ENCODE measurements at regions not wholly inside any gene's neighbourhood (a gene's known extent, or its start where the extent isn't known, plus 50 kb on each side); places are given as distances from the start of the nearest gene placed in this dataset.

DNA sequence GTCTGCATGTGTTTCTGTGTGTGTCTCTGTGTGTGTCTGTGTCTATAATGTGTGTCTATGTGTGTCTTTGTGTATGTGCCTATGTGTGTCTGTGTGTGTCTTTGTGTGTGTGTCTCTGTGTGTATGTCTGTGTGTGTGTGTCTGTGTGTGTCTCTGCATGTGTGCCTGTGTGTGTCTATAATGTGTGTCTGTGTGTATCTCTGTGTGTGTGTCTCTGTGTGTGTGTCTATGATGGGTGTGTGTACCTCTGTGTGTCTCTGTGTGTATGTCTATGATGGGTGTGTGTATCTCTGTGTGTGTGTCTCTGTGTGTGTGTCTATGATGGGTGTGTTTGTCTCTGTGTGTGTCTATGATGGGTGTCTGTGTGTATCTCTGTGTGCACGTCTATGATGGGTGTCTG is 126.2 kb upstream of the GPC1 start:
- no peak for DNase-seq (ENCODE audit: low read depth in 4 of 4, low spot score in 3 of 4)

DNA sequence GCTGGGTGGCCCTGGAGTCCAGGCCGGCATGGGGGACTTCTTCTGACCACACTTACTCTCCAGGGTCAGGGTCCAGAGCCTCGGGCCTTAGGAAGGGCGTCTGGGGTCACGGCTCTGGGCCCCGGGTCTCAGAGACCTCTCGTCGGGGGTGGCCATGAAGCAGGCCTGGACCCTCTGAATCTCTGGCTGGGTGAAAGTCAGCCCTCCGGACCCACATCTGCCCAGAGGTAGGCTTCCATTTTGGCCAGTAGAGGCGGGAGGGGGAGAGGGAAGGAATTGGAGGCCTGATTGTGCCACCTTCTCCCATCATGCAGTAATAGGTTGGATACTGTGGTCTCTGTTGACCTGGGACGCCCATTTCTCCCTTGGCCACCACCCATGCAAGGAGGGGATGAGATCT is 125.3 kb upstream of the GPC1 start:
- no peak for DNase-seq (ENCODE audit: low read depth in 4 of 4, low spot score in 3 of 4)

DNA sequence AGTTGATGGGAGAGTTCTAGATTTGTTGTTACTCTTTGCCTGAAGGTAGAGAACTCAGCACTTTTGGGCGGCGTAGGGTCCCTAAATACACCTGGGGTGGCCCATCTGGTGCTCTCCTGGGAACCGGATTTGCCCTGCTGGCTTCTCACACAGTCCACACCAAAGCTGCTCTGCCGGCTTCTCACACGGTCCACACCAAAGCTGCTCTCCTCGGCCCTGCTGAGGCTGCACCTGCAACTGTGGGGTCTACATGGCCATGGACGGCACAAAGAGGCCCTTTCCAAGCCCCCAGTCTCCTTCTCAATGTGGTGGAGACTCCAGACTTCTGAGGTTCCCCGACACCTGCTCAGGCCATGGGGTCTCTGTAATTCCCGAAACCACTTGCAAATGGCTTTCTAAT is 124.8 kb upstream of the GPC1 start:
- no peak for DNase-seq (ENCODE audit: low read depth in 4 of 4, low spot score in 3 of 4)

DNA sequence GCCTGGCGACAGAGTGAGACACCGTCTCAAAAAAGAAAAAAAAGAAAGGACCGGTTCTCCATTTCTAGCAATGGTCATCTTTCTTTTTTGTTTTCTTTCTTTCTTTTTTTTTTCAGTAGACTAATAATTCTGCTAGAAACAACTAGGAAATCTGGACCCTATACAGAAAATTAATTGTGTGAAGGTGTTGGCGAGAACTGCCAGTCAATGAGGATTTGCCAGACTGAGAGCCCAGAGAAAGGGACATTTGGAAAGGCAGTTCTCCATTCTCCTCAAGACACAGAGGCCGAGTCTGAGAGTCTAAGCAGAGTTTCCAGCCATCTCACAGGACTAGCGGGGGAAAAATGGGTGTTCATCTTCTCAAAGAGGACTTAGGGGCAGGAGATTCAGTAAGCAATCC is 123.6 kb upstream of the GPC1 start:
- DNase-seq (ENCODE audit: low read depth in 4 of 4, low spot score in 3 of 4): no peak

DNA sequence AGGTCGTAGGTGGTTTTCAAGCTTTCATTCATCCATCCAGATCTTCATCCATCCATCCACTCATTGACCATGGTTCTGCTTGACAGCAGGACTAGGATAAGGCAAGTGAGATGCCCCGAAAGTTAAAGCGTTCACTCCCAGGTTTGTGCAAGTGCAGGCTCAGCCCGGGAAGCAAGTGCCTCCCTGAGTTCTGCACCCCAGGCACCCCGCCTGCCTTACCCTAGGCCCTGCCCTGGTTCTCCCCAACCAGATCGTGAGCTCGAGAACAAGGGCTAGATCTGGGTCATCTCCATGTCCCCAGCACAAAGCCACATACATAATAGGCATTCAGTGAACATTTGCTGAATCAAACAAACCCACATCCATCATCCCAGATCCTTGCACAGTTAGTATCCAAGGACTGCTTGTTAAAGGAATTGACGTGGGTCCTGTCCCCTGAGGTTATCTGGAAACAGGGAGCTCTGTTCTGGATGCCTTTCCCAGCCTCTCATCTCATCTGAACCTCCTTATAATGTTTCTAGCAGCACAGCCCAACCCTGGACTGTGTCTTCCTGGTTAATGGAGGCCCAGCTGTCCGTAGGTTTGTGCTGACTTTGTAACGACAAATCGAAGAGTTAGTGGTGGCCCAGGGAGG is 116.1 kb upstream of the GPC1 start:
- no peak for DNase-seq (ENCODE audit: low read depth in 4 of 4, low spot score in 3 of 4)

DNA sequence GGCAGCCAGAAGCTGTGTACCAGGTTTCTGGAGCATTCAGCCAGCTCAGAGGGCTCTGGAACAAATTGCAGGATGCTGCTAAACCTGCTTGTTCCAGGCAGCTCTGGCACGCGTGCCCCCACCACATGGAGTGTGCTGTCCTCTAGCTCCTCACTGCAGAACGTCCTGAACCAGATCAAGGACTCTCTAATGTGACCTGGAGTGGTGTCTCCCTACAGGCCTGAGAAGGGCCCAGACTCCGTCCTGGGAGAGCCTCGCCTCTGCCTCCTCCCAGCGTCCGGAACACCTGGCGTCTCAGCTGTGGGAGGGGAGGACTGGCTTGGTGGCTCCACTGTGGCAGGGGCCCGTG is 115.6 kb upstream of the GPC1 start:
- no peak for DNase-seq (ENCODE audit: low read depth in 4 of 4, low spot score in 3 of 4)

DNA sequence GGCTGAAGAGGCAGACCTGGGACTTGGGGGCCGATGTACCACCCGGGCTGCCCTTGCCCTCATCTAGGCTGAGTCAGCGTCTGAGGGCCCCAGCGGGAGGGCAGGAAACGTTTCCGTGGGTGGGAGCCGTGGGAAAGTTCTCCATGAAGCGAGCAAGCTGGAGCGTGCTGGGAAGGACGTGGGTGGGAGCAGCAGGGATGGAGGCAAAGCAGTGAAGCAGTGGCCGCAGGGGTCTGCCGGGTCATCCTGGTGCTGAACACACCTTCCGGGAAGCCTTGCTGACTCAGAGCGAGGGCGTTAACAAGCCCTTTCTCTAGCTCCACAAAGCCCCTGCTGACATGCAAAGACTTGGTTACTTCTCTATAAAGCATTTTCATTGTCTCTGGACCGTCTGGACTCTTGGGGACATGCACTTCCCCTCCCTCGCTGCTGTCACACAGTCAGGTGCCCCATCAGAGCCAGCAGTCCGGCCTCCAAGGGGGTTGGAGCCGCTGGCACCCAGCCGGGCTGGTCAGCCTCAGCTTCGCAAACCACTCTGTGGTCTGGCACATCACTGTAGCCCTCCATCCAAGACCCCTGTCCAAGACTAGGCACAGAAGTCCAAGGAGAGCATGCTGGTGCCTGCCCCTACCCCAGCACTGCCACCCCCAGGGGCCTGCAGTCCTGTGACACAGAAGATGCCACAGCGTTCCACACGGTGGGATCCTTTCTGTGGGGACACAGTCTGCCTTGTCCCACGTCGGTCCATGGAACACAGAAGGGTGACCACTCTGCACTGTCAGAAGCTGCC is 115.1 kb upstream of the GPC1 start:
- DNase-seq (ENCODE audit: low read depth in 4 of 4, low spot score in 3 of 4): no peak

DNA sequence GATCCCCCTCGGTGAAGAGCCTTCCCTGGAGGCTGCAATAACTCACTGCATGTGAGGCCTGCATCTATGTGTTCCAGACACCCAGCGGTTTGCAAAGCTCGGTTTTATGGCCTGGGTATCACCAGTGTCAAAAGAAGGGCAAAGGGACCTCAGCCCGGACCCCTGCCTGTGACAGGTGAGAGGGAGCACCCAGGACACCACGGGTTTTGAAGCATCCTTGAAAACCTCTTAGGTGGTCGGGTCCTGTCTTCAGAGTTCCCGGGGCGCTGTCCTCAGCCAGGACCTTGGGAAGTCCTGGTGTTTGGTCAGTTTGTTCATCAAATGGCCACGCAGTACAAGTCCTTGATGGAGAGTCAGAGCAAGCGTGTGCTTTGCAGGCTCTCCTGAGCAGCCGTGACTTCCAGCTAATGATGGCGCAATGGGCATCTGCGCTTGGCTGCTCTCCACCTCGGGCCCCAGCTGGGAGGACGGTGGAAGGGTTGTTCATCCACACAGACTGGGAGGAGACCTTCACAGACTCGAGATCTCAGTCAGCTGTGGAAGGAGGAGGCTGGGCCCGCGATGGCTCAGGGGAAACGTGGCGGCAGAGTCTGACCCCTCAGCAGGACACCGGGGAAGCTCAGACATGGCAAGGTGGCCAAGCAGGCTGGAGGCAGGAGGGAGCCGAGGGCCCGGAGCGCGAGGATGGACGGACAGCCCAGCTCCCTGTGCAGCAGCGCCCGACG is 113.1 kb upstream of the GPC1 start:
- no peak for DNase-seq (ENCODE audit: low read depth in 4 of 4, low spot score in 3 of 4)

DNA sequence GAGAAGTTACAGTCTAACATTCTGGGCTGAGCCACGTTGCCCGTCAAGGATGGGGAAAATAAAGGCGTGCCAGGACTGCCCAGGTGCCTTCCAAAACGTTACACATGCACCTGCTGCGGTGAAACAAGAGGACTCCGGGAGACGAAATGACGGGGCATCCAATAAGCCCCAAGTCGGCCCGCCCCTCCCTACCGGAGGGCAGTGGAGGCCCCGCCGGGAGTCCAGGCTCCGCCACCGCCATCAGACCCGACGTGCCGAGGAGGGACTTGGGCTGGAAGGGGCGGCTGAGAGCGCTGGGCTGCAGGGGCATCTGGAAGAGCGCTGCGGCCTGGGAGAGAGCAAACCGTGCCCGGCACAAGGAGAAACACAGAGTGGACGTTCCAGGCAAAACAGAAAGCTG is 112.5 kb upstream of the GPC1 start:
- DNase-seq (ENCODE audit: low read depth in 4 of 4, low spot score in 3 of 4): no peak

DNA sequence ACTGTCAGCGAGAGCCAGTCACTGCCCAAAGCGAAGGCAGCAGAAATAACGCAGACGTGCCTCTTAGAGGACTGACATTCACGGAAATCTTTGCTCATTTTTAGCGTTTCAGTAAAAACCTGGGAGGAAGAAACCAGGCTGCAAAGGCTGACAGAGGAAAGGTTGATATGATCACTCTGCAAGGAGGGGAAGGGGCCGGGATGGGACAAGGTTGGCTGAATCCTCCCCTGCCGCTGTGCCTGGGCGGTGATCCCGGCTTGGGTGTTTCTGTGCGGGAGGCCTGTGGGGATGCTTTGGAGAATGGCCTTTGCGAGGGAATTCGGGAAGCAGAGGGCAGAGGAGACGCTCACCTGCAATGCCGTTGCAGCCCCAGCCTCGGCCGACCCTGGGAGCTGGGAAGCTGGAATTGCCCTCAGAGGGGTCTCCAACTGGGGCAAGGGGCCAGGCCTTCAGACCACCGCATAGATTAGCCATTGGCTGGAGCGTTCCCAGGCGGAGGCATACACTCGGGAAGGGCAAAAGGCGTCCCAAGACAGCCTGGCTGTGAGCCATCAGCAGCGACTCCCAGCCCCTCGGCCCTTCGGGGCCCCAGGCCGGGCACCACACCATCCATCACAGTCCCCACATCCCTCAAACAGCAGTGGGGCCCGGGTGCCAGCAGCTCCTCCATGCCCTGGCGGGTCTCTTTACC is 111.7 kb upstream of the GPC1 start:
- no peak for DNase-seq (ENCODE audit: low read depth in 4 of 4, low spot score in 3 of 4)

DNA sequence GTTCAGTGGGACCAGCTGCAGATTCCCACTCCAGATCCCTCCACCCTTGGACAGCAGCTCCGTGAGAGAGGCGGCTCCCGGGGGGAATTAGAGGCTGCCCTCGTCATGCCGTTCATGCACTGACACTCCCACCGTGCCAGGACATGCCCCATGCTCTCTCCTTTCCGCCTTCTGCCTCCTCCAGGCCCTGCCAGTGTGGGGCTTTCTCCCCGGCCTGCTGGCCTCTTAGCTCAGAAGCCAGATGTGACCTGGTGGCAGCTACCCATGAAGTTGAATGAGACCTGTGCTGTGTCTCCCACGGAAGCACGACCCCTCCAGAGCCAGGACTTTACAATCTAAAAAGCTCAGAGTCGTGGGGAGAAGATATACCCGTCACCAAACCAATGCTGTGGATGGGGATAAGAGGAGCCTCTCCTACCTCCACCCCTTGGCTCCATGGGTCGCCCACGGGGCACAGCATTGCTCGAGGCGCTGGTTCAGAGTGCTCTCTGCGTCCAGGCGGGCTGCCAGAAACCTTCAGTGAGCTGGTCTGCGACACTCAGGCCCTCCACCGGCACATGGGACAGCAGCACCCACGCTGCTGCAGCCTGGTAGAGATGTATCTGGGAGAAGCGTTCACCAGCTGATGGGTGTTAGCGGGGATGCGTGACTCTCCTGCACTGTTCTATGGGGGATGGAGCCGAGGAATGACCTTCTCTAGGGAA is 111.0 kb upstream of the GPC1 start:
- no peak for DNase-seq (ENCODE audit: low read depth in 4 of 4, low spot score in 3 of 4)

DNA sequence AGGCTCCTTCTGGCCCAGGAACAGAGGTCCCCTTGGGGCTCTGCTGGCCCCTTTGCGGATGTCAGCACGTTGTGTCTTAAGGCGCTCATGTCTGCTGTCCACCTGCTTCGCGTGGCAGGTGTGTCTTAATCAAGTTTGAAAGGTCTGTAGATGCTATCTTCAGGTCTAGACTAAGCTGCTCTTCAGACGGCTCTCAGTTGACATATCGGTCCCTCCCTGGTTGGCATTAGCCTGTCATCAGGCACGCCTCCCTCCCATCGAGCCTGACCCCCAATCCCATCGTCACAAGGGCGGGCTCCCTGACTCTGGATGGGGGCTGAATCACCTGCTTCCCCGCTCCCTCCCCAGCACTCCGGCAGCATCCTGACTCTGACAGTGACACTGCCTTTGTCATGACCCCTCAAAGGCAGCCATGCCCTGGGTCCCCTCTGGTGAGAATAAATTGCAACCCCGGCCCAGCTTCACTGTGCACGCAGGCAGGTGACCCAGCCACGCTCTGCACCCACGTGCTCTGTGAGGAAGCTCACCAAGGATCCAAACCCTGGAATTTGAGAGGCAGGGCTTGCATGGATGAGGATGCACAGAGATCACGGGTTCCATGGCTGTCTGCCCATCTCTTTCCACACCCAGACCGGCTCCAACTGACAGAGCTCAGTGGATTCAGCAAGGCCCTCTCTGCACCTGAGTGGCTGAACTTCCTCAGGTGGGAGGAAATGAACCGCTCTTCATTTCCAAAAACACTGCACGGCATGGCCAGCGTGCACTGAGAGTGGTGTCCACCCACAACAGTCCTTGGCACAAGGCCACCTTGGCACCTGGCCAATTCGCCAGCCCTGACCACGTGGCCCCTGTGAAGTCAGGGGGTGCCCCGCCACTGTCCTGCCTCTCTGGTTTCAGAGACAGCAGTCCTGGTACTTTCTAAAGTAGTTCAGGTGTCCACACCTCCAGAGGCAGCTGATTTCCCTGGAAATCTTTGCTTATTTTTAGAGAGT is 110.2 kb upstream of the GPC1 start:
- no peak for DNase-seq (ENCODE audit: low read depth in 4 of 4, low spot score in 3 of 4)

DNA sequence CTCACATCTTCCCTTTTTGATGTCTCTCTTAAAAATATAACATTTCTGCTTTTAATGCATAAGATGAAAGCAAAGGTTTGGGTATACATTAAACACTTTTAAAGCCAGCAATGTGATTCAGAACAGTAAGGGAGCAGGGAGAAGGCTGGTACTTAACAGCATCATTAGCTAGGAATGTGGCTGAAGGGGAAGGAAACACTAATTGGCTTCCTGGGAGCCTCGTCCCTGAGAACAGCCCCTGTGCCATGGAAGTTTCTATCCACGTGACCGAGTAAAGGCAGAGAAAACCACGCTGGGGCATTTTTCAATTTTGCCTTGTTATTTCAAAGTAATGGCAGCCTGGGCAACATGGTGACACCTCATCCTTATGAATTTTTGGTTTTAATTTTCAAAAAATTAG is 109.2 kb upstream of the GPC1 start:
- DNase-seq (ENCODE audit: low read depth in 4 of 4, low spot score in 3 of 4): no peak

DNA sequence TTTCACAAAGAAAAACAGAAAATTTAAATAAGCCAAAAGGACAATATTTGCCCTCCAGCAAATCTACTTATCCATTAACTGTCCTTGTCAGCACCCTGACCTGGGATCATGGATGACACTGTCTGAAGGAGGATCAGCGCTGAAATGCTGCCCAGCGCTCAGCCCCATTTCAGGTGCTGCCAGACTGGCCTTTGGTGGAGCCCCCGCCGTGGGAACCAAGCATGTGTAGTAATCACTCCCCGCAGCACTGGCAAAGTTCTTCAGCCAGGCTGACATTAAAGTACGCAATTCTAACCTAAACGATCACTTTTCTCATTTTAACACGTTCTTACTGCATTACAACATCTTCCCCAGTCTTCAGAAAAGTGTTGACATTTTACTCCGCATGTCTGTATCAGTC is 108.6 kb upstream of the GPC1 start:
- DNase-seq (ENCODE audit: low read depth in 4 of 4, low spot score in 3 of 4): no peak

DNA sequence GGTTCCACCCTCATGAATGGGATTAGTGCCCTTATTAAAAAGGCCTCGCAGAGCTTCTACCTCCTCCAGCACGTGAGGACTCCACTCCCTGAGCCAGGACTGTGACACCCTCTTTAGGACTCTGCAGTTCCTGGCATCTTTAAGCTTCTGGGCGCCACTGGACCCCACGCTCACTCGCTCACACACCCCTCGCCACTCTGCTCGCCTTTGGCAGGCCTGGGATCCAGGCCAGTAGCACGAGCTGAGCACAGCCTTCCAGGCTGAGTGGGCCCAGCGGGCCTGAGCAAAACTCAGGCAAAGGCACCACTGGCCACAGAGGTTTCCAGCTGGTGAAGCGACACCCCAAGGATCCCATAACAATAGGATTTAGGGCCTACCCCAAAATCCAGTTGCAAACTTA is 107.9 kb upstream of the GPC1 start:
- no peak for DNase-seq (ENCODE audit: low read depth in 4 of 4, low spot score in 3 of 4)

DNA sequence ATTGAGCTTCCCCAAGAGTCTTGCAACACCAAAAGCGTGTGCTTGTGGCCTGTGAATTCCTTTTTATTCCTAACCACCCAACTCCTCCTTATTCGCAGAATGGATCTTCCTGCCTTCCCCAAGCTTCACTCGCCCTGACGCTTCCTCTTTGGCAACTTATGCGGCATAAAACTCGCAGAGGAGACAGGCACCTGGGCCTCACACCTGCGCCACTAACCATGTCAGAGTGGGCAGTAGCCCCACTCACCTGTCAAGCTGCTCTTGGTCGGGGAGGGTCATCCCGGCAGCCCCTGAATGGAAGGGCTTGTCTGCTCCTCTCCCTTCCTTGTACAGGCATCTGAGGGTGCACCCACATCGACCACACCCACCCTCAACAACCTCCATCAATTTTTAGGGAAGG is 106.9 kb upstream of the GPC1 start:
- DNase-seq (ENCODE audit: low read depth in 4 of 4, low spot score in 3 of 4): no peak

DNA sequence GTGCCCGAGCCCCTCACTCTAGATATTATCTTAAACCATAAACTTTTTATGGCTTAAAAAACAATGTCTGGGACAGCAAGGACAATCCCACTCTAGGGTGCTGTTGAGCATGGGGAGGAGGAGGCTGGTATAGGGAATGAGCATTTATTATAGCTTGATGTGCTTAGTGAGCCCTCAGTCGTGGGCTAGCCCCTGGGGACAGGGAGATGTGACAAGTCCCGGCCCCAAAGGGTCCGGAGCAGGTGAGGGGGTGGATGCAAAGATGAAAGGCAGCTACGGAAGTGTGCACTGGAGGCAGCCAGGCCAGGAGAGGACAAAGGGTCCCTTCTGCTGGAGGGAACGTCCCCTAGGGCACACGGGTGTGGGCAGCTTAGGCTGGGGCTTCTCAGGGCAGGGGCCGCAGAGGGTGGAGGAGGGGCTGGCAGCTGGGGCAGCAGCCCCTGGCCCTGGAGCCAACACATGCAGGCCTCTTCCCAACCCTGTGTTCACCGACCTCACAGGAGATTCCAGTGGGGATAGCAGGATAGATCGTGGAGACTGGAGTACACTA is 106.3 kb upstream of the GPC1 start:
- no peak for DNase-seq (ENCODE audit: low read depth in 4 of 4, low spot score in 3 of 4)

DNA sequence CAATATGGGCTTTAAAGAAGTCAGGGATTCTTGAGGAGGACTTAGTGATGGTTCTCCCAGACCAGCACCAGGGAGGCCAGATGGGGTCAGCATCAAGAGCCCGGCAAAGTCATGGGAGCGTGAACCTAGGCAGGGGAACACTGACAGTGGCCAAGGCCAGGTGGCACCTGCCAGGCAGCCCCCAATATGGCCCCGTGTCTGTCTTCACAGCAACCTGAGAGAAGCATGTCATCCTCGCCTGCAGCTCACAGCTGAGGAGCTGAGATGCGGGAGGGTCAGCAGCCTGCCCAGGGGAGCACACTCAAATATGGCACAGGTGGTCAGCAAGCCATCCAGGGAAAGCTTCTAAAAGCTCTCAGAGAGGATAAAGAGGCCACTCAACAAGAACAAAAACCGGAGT is 105.7 kb upstream of the GPC1 start:
- DNase-seq (ENCODE audit: low read depth in 4 of 4, low spot score in 3 of 4): no peak

DNA sequence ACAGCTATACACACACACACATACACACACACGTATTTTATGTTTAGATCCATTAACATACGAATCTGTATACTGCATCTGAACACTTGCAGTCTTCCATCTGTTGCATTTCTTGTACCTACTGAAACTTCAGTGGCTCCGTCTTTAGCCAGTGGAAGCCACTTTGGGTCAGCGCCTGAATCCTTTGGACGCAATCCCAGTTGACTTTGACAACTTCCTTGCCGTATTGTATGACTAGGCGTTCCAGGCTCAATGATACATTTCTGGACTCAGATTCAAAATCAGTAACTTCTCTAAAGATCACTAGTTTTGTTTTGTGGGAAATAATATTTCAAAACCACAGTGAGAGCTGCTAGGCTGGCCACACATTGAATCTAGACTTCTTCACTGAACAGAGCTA is 101.5 kb upstream of the GPC1 start:
- DNase-seq (ENCODE audit: low read depth in 4 of 4, low spot score in 3 of 4): no peak

Data from left renal pelvis (tissue), 4 donors.